GM19455 (cell line): ENCODE measurements at regions not wholly inside any gene's neighbourhood (a gene's known extent, or its start where the extent isn't known, plus 50 kb on each side); places are given as distances from the start of the nearest gene placed in this dataset.

ENCODE experiments used
- ATAC-seq: cut with Tn5 transposase; IDR thresholded peaks from one replicate; pipeline ENCODE4 v1.9.1; 2021; ENCODE audit not compliant: unreplicated experiment

DNA sequence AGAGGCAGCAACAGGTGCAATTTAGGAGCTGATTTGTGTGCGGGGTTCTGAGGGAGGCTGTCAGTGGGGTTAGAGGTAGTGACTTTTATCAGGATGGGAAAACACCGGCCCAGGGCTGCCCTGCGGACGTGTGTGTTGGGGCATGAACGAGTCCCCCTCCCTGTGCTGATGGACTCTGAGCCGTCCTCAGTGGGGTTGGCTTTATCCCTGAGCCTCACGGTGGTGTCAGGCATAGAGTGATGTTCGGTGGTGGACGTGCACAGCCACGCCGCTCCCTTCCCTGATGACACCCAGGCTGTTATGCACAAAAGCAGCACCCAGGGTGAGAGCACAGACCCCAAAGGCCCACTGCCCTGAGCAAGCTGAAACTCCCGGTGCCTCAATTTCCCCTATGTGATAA lies 809.1 kb downstream of the BRD1 start:
- ATAC-seq = no peak

DNA sequence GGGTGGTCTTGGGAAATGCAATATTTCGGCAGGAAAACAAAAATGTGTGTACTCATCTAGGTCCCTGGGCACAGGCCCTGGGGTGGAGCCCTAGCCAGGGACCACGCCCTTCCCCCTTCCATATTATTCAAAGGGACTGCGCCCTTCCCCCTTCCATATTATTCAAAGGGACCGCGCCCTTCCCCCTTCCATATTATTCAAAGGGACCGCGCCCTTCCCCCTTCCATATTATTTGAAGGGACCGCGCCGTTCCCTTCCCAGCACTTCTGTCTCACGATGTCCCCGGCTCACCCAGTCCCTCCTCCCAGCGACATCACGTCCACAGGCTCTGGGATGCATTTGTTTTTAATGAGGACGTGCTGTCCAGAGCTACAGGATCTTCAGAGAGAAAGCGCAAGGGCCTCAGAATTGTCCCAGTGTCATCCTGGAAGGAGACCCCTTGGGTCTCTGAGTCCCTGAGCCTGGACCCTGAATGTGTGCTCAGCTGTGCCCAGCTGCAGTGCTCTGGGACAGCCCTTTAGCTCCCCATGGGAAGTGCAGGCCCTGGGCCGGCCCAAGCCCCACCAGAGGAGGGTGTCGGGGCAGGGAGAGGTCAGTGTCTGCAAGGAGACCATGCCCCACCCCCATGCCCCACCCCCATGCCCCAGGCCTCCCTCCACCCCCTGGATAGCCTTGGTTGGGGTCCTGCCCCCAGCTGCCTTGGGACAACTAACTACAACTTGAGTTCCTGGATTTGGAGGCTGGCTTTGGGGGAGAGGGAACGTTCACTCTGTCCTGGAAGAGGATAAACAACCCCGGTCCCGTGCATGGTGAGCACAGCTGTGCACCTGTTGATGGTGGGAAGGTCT lies 810.0 kb downstream of the BRD1 start:
- no peak for ATAC-seq

DNA sequence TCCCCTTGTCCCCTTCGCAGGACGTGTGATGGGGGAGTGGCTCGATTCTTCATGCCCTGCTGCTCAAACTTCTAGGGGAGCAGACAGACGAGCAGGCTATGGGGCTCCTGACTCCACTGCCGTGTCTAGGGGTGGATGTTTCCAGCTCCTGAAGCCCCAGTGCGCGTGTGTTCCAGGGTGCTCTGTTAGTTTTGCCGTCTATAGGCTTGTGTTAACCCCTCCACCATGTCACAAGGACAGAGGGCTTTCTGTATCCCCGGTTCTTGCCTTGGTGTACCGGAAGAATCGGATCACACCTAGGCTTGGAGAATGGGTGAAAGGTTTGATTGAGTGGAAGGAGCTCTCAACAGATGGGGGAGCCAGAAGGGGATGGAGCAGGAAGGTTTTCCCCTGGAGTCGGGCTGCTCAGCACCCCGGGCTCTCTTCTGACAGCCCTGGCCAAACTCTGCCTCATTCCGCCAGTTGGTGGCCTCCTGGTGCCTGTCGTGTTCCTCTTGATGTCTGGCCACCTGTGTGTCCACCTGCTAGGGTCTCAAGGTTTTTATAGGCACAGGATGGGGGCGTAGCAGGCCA lies 810.7 kb downstream of the BRD1 start:
- no peak for ATAC-seq

DNA sequence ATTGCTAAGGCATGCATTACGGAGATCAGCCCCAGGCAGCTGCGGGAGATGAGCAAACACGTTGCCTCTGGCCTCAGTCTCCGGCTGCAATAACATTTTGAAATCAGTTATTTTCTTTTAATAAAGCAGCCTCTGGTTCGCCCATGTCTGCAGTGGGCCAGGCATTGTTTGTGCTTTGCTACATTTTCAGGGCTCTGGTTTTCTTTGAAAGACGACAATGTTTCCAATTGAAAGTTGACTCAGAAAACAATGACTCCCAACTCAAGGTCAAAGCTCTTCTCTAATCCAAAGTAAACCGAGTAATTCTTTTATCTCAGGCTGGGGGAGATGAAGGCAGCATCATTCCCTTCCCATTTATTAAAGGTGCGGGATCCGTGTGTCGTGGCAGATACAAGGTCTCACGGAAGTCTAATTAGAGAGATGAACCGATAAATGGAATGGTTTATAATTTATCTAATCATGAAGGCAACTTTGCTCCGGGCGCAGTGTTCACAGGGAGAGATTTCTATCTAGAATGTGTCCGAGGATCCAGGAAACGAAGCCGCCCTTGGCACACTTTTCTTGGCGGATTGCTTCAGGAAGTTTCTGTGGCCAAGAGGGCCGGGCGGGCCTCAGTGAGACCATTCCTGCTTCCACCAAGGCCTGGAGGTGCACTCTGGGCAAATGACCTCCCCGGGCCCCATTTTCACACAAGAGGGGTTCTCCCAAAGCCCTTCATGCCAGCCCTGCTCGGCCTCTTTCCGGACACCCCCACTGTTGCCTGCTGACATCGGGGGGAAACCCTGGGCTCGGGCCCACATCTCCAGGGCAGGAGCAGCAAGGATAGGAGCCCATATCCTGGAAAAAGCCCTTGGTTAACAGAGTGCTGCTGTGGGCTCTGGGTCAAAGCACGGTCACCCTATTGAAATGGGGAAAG lies 811.4 kb downstream of the BRD1 start:
- ATAC-seq = no peak

DNA sequence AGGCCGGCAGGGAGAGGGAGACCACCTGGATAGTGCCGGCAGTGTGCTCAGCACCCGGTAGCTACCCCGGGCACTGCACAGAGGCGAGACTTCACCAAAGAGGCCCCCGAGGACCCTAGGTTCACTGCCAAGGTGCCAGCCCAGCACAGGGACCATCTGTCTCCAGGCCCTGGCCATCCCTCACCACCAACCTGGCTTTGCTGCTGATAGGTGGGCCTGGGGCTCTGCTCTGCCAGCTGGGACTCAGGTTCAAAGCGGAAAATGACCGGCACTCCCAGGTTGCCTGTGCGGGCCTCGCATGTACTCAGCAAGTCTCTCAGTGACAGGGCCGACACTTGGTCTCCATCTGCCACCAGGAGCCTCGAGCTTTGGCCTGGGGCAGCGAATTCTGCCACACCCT lies 812.2 kb downstream of the BRD1 start:
- ATAC-seq = no peak

DNA sequence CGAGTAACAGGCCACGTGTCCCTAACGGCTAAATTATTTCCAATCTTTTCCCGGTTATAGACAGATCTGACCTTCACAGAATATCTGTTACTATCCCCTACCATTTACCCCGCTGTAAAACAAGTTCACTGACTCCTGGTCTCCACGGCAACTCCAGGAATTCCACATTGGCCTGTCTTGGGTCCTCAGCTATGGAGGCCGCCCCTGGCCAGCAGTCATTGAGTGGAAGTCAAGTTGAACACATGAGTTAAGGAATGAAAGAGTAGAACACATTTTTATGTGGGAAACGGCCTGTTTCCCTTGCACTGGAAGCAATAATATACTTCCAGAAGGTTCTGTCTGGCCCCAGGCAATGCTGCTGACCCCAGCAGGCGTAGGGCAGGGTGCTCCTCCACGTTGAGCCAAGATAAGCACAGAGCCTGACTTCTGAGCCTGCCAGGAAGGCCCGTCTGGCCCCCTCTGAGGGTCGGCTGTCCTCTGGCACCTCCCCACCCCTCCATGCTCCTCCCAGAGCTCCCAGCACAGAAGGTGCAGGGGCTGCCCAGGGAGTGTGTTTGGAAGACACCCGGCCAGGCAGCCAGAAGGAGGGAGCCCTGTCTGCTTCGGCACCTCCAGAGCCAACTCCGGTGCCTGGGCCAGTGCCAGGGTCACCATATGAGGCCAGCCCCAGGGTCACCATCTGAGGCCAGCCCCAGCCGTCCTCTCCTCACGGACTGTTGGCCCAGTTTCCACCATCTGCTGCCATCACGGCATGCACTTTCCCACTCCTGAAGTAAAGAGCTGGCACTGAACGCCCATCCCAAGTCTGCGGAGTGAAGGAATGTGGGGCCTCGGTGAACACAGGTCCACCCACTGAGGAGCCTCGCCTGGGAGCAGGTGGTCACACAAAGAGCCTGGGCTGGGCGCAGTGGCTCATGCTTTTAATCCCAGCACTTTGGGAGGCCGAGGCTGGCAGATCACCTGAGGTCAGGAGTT lies 813.2 kb downstream of the BRD1 start:
- ATAC-seq = no peak

DNA sequence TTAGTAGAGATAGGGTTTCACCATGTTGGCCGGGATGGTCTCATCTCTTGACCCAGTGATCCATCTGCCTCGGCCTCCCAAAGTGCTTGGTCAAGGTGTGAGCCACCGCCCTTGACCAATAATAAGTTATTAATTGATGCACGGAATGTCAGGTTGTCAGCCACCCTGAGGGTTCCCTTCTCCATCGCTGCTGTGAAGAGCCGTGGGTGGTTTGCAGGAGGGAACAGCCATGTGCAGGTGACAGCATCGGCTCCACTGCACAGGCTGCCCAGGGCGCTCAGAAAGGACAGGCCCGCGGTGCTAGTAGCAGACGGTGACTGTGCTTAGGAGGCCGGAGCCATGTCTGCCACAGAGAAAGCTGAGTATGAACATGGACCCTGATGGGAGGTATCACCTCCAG lies 814.0 kb downstream of the BRD1 start:
- no peak for ATAC-seq

DNA sequence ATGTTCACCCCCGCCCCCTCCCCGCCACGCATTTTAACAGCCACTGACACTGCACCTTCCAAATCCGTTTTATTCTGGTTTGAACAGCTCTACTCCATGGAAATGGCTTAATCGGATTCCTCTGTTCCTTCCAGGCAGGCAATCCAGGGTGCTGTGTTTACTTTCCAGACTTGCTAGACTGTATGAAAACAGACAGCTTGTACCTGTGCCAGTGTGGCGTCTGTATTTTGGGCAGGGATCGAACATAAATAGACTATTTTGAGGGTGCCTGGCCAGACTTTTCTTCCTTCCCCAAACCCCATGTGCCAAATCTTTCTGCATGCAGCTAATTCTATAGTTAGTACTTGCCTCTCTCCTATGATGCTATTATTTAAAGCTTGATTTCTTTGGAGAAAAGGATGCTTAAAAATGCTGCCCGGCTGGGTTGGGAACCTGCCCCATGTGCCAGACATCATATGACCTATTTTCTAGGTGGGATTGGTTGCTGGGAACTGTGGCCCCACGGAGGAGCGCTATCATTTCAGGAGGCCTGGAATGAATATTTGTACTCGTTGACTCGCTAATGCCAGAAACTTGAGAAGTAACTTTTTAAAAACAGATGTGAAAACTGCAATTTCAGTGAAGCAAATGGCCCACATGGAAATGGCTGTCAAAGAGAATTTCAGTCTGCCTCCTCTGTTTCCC lies 814.8 kb downstream of the BRD1 start:
- ATAC-seq = no peak

DNA sequence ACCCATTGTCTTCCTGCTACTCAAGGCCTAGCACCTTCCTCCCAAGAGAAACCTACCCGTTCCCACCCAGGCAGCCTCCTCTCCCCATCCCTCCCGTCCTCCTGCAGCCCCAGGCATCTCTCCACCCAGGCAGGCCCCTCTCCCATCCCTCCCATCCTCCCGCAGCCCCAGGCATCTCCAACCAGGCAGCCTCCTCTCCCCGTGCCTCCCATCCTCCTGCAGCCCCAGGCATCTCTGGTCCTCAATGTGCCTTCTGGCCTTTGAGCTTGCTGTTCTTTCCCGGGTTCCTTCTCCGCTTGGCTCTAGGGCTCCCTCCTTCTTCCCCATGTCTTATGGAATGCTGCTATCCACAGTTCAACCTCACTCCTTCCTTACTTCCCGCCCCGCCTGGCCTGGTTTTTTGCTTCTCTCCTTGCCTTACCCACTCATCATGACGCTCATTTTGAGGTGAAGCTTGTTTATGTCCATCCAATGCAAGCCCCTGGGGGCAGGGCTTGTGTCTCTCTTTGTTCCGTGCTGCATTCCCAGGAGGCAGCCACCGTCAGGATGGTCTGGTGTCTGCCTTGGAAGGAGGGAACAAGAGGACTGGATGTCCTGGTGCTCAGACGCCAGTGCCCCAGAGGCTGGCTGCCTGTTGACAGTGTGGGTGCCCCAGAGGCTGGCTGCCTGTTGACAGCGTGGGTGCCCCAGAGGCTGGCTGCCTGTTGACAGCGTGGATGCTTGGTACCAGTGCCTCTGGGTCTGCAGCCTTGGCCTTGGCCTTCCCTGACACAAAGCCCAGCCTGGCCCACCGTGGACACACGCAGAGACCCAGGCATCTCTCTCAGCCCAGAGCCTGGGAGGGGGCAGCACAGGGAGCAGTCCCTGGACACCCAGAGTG lies 815.7 kb downstream of the BRD1 start:
- ATAC-seq = no peak

DNA sequence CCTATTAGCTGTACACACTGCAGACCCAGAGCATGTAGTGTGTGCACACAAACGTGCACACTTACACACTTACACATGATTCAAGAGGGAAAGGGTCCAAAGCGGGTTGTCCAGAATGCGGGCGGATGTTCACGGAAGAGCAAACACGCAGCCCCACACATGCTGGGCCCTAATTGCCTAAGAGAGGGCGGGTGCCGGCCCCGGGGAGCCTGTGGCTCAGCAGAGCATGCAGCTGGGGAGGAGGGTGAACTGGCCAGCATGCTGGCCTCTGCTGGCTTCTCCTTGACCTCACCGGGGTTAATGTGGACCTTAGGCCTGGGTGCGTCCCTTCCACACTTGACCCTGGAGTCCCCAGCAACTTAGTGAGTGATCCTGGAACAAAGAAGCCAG lies 816.3 kb downstream of the BRD1 start:
- ATAC-seq = no peak

DNA sequence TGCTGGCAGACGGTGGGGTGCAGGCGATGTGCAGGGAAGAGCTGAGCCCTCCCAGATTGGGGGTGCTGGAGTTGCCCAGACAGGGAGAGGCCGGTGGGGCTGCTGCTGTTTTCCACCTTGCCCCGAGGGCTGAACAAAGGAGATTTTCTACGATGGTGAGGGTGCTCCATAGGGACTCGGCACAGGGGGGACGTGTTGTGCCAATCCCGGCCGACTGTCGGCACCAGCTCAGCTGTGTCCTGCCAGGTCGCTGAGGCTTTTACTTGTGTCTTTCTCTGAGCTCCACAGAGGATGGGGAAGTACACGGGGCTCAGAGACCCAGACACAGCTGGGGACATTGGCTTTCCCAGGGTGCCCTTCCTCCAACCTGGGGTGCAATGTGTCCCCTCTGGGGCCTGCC lies 816.8 kb downstream of the BRD1 start:
- no peak for ATAC-seq

DNA sequence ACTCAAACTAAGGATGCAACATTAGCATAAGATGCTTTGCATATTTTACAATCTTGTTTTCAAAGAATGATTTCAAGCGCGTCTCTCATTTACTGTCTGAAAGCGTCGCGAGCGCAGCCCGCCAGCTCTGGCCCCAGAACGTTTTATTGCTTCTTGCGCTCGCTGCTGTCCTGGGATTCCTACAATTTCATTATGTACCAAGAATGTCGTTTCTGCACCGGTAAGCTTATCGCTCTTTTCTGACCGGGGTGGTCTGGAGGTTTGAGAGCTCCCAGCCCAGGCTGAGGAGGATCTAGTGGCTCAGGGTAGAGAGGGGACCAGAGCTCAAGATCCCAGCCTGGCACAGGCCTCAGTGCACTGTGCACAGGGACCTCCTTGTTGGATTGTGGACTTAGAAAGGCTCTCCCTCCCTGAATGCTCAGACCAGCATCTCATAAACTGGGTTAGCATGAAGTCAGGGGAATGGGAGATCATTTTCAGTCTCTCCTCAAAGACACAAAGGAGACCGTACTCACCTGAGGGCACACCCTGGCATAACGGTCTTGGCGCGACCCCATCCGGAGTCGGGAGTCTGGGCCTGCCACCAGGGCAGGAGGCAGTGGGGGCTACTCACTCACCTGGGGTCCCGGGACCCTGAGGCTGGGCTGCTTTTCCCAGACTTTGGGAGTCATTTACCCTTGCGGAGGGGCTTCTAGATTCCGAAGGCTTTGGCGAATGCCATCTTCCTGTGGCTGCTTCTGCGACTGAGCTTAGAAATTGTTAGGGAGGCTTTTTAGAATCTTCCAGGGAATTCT lies 817.4 kb downstream of the BRD1 start:
- ATAC-seq = no peak

DNA sequence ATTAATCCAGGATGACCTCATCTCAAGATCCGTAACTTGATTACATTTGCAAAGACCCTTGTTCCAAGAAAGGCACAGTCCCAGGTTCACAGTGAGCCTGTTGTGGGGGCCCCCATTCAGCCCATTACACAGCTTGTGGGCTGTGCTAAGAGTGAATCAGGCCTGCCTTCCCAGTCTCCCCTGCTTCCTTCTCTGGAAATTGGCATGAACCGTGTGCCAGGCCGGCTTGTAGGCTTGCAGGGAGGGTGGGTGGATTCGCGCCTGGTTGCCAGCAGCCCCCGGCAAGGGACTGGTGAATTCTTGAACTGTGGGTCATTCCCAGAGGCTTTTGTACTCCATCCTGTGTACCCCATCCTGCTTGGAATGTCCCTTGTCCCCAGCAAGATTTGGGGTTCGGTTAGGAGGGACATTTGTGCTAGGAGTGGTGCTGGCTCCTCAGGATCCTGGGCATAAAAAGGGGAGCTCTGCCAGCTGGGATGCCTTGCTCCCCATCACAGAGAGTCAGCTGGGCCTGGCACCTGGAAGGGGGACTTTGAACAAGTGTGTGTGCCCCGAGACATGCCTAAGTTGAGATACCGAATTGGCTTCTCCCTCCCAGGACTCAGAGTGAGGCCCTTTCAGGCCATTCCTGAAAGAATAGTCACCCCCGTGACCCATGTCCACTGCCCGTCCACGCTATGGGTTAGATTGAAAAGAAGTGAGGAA lies 818.2 kb downstream of the BRD1 start:
- no peak for ATAC-seq

DNA sequence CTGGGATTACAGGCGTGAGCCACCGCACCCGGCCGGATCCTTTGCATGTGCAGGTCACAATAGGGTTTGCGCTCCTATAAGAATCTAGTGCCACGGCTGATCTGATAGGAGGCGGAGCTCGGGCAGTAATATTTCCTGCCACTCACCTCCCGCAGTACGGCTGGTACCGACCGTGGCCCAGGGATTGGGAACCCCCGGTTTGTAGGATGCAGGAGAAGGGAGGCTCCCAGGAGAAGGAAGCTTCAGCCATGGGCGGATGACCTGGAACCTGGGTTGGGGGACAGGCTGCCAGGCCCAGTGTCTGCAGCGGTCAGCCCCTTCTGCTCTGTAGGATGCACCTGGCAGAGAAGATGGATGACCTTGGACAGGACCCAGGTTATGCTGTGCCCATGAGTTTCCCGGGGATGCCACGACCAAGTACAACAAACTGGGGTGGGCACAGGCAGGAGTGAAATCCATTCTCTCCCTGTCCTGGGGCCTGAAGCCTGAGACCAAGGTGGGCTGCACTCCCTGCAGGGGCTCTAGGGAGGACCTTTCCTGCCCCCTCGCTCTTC lies 818.9 kb downstream of the BRD1 start:
- ATAC-seq = no peak

DNA sequence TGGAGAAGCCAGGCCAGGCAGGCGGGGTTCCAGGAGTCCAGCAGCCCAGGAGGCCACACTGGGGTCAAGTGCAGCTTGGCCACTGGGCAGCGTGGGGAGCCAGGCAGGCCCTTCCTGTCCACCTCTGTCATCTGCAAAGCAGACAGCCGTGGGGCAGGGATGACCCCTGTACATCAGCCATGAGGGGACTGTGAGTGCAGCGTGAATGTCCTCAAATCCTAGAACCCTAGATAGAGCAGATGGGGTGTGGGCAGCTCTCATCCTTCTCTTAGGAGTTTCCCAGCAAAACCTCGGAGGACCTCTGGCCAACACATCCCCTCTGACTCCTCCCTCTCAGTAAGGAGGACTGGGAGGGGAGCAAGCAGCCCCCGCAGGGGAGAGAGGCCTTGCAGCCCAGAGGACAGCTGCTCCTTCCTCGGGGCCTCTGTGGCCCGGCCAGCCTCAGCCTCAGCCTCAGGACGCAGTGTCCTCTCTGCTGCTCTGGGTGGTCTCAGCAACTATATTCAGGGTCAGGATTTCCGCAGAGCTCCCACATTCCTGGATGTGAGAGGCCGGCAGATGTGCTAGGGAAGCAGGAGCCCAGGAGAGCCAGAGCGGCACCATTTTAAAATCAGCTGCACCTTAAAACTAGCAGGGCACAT lies 820.5 kb downstream of the BRD1 start:
- ATAC-seq = no peak

DNA sequence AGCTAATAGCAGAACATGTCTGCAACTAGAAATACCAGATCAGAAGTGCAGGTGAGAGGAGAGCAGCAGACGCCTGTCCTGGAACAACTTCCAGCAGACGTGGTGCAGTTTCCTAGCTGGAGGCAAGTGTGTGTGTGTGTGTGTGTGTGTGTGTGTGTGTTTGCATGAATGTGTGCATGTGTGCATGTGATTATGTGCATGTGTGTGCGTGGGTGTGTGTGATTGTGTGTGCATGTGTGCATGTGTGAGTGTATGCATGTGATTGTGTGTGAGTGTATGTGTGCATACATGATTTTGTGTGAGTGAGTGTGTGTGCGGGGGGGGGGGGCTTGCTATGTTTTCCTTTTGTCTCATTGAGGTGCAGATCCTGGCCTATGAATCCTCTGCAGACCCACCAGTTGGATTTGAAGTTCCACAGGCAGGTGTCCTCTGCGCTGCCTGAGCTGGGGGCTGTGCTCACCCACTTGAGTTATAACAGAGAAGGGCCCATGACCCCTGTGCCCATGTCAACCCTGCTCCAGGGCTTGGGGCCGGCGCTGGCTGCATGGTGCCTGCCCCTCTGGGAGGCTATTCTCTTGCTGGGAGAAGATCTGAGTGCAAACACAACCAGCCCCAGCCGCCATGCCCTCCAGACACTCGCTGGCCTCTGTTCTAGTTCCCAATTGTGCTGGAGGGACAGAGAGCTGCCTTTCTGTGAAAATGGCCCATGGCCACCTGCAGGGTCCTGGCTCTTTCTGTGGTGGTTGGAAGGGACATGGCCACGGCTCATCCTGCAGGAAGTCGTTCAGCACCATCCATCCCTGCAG lies 821.3 kb downstream of the BRD1 start:
- ATAC-seq = no peak
